OCI-LY7 (cell line): ENCODE measurements at regions not wholly inside any gene's neighbourhood (a gene's known extent, or its start where the extent isn't known, plus 50 kb on each side); places are given as distances from the start of the nearest gene placed in this dataset.

Experiments used
- BruUV-seq: library from RNA; stranded (reverse); fragments of 400-500 nt; replicated peaks from 2 replicates; lab custom pipeline; 2021; lab: Mats Ljungman, UMichigan
- CTCF ChIA-PET: fragments of 300-600 bp; sonication (Branson Sonifier 250); formaldehyde crosslinking; loops from one replicate; lab custom pipeline; 2022; ENCODE audit warnings: antibody characterized with exemption; ENCODE audit not compliant: unreplicated experiment; lab: Charles Lee
- POLR2A ChIA-PET: fragments of 300-600 bp; sonication (Branson Sonifier 250); formaldehyde crosslinking; loops from one replicate; lab custom pipeline; 2022; ENCODE audit warnings: antibody characterized with exemption; lab: Charles Lee
- DNase-seq: peaks from one replicate; pipeline ENCODE4 v3.0.0-alpha.2; 2015; ENCODE audit warnings: low spot score
- H2AFZ ChIP-seq: fragments of 200-600 bp; sonication (generic), shearing (Covaris generic); 2 replicates; pipeline ENCODE4 v1.6.1; 2014; ENCODE audit warnings: mild to moderate bottlenecking, antibody characterized with exemption, low read length, moderate library complexity
- H3K27ac ChIP-seq: fragments of 200-600 bp; sonication (generic); 2 replicates; pipeline ENCODE4 v1.5.1; 2014; ENCODE audit warnings: mixed run types, low read depth, mild to moderate bottlenecking, moderate library complexity, low read length, inconsistent platforms; ENCODE audit not compliant: poor library complexity, severe bottlenecking
- H3K36me3 ChIP-seq: fragments of 200-600 bp; sonication (generic); 2 replicates; pipeline ENCODE4 v1.6.1; 2014; ENCODE audit warnings: mild to moderate bottlenecking, antibody characterized with exemption, low read length, moderate library complexity, mixed read lengths; ENCODE audit not compliant: insufficient read depth
- H3K4me1 ChIP-seq: fragments of 200-600 bp; sonication (generic); 2 replicates; pipeline ENCODE4 v1.5.1; 2014; ENCODE audit warnings: mild to moderate bottlenecking, low read length; ENCODE audit not compliant: insufficient read depth, poor library complexity, severe bottlenecking
- H3K4me2 ChIP-seq: fragments of 200-600 bp; sonication (generic); 2 replicates; pipeline ENCODE4 v1.6.1; 2014; ENCODE audit warnings: mild to moderate bottlenecking, low read length
- H3K4me3 ChIP-seq: fragments of 200-600 bp; sonication (generic); 2 replicates; pipeline ENCODE4 v1.5.1; 2014; ENCODE audit warnings: mild to moderate bottlenecking, low read depth, low read length; ENCODE audit not compliant: poor library complexity, severe bottlenecking
- H3K79me2 ChIP-seq: fragments of 200-600 bp; sonication (generic); 2 replicates; pipeline ENCODE4 v1.6.1; 2016; ENCODE audit warnings: low read depth, mild to moderate bottlenecking, low read length, moderate library complexity, mixed read lengths; ENCODE audit not compliant: insufficient read depth
- H3K9me2 ChIP-seq: fragments of 200-600 bp; sonication (generic); 2 replicates; pipeline ENCODE4 v1.6.1; 2016; ENCODE audit warnings: mild to moderate bottlenecking, low read length, mixed read lengths; ENCODE audit not compliant: insufficient read depth
- H3K9me3 ChIP-seq: fragments of 200-600 bp; sonication (generic); 2 replicates; pipeline ENCODE4 v1.6.1; 2014; ENCODE audit warnings: mild to moderate bottlenecking, mixed run types, low read length, mixed read lengths
- H4K20me1 ChIP-seq: fragments of 200-600 bp; sonication (generic); 2 replicates; pipeline ENCODE4 v1.6.1; 2014; ENCODE audit warnings: mild to moderate bottlenecking, antibody characterized with exemption, low read length, moderate library complexity, mixed read lengths; ENCODE audit not compliant: insufficient read depth
- EZH2phosphoT487 ChIP-seq: fragments of 200-600 bp; sonication (generic); IDR thresholded peaks from 2 replicates; pipeline ENCODE4 v1.6.1; 2018; ENCODE audit warnings: low read depth, borderline replicate concordance, mild to moderate bottlenecking, mixed run types, antibody characterized with exemption, low read length, moderate library complexity, mixed read lengths
- intact Hi-C: fragments of 100-400 bp; cut with micrococcal nuclease; formaldehyde crosslinking; loops from one replicate; pipeline ENCODE4 v1.10.0; 2022; ENCODE audit not compliant: unreplicated experiment
- TF ChIP-seq, protein P1 (sequence below): fragments of 200-600 bp; sonication (generic); conservative IDR thresholded peaks from 2 replicates; pipeline ENCODE4 v1.5.1; 2014; ENCODE audit warnings: mild to moderate bottlenecking, antibody characterized with exemption, low read length, moderate library complexity, mixed read lengths

- DNase-seq: no peak
- intact Hi-C loops: no loop called here
- H3K4me2 ChIP-seq: no peak overlapping the region
- no peaks in the 10 kb centered on the region for H3K36me3 ChIP-seq
- no TSS peak for BruUV-seq
- H3K4me3 ChIP-seq: no peak overlapping the region
- no peak overlapping the region for H3K27ac ChIP-seq
- H3K9me2 ChIP-seq: no peaks in the 10 kb centered on the region
- no peak overlapping the region for H2AFZ ChIP-seq
- CTCF ChIA-PET: no interaction called here
- H3K79me2 ChIP-seq: no peaks in the 10 kb centered on the region
- H3K9me3 ChIP-seq: no peaks in the 10 kb centered on the region
- POLR2A ChIA-PET: no interaction called here
- no peaks in the 10 kb centered on the region for H3K4me1 ChIP-seq
- TF ChIP-seq, protein P1, sequence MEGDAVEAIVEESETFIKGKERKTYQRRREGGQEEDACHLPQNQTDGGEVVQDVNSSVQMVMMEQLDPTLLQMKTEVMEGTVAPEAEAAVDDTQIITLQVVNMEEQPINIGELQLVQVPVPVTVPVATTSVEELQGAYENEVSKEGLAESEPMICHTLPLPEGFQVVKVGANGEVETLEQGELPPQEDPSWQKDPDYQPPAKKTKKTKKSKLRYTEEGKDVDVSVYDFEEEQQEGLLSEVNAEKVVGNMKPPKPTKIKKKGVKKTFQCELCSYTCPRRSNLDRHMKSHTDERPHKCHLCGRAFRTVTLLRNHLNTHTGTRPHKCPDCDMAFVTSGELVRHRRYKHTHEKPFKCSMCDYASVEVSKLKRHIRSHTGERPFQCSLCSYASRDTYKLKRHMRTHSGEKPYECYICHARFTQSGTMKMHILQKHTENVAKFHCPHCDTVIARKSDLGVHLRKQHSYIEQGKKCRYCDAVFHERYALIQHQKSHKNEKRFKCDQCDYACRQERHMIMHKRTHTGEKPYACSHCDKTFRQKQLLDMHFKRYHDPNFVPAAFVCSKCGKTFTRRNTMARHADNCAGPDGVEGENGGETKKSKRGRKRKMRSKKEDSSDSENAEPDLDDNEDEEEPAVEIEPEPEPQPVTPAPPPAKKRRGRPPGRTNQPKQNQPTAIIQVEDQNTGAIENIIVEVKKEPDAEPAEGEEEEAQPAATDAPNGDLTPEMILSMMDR: no peak
- no peak for TF ChIP-seq EZH2phosphoT487
- H4K20me1 ChIP-seq: no peaks in the 10 kb centered on the region
These were observed 353.1 kb downstream of the TLE4 start for GRCh38 chr9:79924836-79925235.

DNA sequence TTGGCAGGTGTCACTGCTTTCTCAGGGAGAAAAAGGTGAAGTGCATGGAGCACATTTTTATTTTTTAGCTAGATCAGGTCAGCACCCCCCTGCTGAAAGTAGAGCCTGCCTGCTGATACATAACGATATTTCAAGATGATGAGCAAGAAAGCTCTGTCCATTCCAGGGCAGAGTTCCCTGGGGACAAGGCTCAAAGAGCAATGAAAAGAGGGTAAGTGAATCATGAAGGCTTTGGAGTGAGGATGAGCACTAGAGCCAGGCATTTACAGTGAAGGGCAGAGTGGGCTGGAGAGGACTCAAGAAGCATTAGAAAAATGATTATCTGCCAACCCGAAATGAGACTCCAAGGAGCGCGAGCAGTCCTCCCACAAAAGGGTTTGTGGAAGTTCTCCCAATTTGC is 345.7 kb downstream of the TLE4 start:
- no peaks in the 10 kb centered on the region for H4K20me1 ChIP-seq
- no peaks in the 10 kb centered on the region for H3K9me3 ChIP-seq
- H3K4me2 ChIP-seq: no peak overlapping the region
- H3K27ac ChIP-seq: no peak overlapping the region
- no peak overlapping the region for H2AFZ ChIP-seq
- DNase-seq: no peak
- H3K4me3 ChIP-seq: no peak overlapping the region
- TF ChIP-seq, protein P1: no peak
- ChIA-PET CTCF (no interaction called here), POLR2A (interaction anchor here (0.8 kb wide), 1 partner anchor 310 kb away, joined by 3 read pairs; no protein-coding TSS in a partner anchor)
- no peaks in the 10 kb centered on the region for H3K9me2 ChIP-seq
- no peaks in the 10 kb centered on the region for H3K36me3 ChIP-seq
- BruUV-seq: no TSS peak
- H3K4me1 ChIP-seq: no peaks in the 10 kb centered on the region
- no peaks in the 10 kb centered on the region for H3K79me2 ChIP-seq
- intact Hi-C loops: no loop called here

DNA sequence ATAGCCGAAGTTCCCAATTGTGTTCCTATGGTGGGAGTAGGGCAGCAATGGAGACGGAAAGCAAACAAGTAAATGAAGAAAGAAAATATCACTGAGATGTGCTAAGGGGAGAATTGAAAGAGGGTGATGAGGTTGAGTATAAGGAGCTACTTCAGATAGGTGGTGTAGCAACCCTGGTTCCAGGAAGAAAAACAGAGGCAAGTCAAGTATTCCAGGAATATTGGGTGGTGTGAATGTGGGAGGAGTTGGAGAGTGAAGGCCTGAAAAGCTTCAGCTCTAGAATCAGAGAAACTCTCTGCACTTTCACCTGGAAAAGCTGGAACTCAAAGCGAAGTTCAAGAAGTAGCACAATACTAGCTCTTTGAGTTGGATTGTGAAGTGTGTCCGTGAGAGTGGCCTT is 342.1 kb downstream of the TLE4 start:
- Histone ChIP-seq H3K9me2 (no peaks in the 10 kb centered on the region), H3K9me3 (no peaks in the 10 kb centered on the region), H3K79me2 (no peaks in the 10 kb centered on the region), H2AFZ (no peak overlapping the region), H3K27ac (no peak overlapping the region), H3K4me1 (no peaks in the 10 kb centered on the region), H3K4me3 (no peak overlapping the region), H4K20me1 (no peaks in the 10 kb centered on the region), H3K4me2 (no peak overlapping the region), H3K36me3 (no peaks in the 10 kb centered on the region)
- intact Hi-C loops: no loop called here
- ChIA-PET POLR2A (interaction anchor here (1.1 kb wide), 1 partner anchor 65 kb away, joined by 3 read pairs; no protein-coding TSS in a partner anchor), CTCF (no interaction called here)
- BruUV-seq: no TSS peak
- DNase-seq: no peak
- no peak for TF ChIP-seq EZH2phosphoT487
- TF ChIP-seq, protein P1: no peak
